K562 (cell line): ENCODE measurements at regions not wholly inside any gene's neighbourhood (a gene's known extent, or its start where the extent isn't known, plus 50 kb on each side); places are given as distances from the start of the nearest gene placed in this dataset.

Experiments
- ATAC-seq: fragments of 200-7000 bp; cut with Tn5 transposase; 3 replicates; pipeline ENCODE4 v1.9.1; 2020; ENCODE audit warnings: moderate library complexity
- BruUV-seq: library from RNA; stranded (reverse); fragments of 400-500 nt; replicated peaks from 2 replicates; lab custom pipeline; 2021; lab: Mats Ljungman, UMichigan
- CTCF ChIA-PET: fragments of 300-600 bp; formaldehyde crosslinking; extraction: SDS; loops from one replicate; lab custom pipeline; 2021; ENCODE audit warnings: low intra/inter-chr PET ratio; lab: Yijun Ruan, JAX
- POLR2A ChIA-PET: fragments of 300-600, 350-650 bp; sonication (Branson Sonifier 250); formaldehyde crosslinking; extraction: SDS; loops from one replicate; lab custom pipeline; 2021; ENCODE audit warnings: antibody characterized with exemption, inconsistent platforms; lab: Yijun Ruan, JAX
- DNase-seq, 4 experiments: peaks; one replicate each; pipeline versions ENCODE4 v3.0.0 to v3.0.0-alpha.2; 2011 to 2018; ENCODE audit warnings: low spot score in 3 of 4, mixed read lengths in 3 of 4; ENCODE audit errors: extremely low read depth in 1 of 4
- FAIRE-seq: peaks from 2 replicates; lab custom pipeline; 2011; peaks lifted over from hg19 to GRCh38; lab: Jason Lieb, UNC
- H2AFZ ChIP-seq: 2 replicates; pipeline ENCODE4 v1.6.0; 2011; ENCODE audit warnings: low read depth, low read length, control low read depth, inconsistent platforms
- H3K27ac ChIP-seq: fragments of 200-600 bp; 3 replicates; pipeline ENCODE4 v1.8.0; 2011; ENCODE audit warnings: low read depth, mild to moderate bottlenecking, control low read depth, inconsistent platforms, low read length, moderate library complexity, mixed read lengths; ENCODE audit errors: extremely low read depth
- H3K27me3 ChIP-seq, 2 experiments: fragments of 300-600 bp in 1 of 2; 2 replicates in 1 of 2; 3 replicates in 1 of 2; pipeline versions ENCODE4 v1.6.0 to v1.8.0; 2011; ENCODE audit warnings: inconsistent platforms in 2 of 2, low read length in 2 of 2, mild to moderate bottlenecking in 1 of 2, mixed read lengths in 1 of 2, moderate library complexity in 1 of 2; ENCODE audit not compliant: control insufficient read depth in 2 of 2, insufficient read depth in 2 of 2
- H3K36me3 ChIP-seq: fragments of 300-600 bp; 3 replicates; pipeline ENCODE4 v1.8.0; 2011; ENCODE audit warnings: mild to moderate bottlenecking, low read length, inconsistent platforms; ENCODE audit not compliant: control insufficient read depth, insufficient read depth
- H3K4me1 ChIP-seq, 2 experiments: fragments of 200-600 bp in 1 of 2; replicated peaks in 1 of 2; 2 replicates in 1 of 2; 3 replicates in 1 of 2; pipeline versions ENCODE4 v1.5.1 to v1.8.0; 2011; ENCODE audit warnings: inconsistent platforms in 2 of 2, low read length in 2 of 2, mild to moderate bottlenecking in 1 of 2, mixed read lengths in 1 of 2, moderate library complexity in 1 of 2; ENCODE audit not compliant: control insufficient read depth in 2 of 2, insufficient read depth in 2 of 2
- H3K4me2 ChIP-seq: 2 replicates; pipeline ENCODE4 v1.6.1; 2011; ENCODE audit warnings: low read length, control low read depth, inconsistent platforms, mixed read lengths; ENCODE audit not compliant: insufficient read depth
- H3K4me3 ChIP-seq: fragments of 200-600 bp; sonication (generic), shearing (Covaris generic); 2 replicates; pipeline ENCODE4 v1.5.1; 2016; ENCODE audit warnings: control low read depth, inconsistent platforms
- H3K79me2 ChIP-seq: fragments of 200-600 bp; 3 replicates; pipeline ENCODE4 v1.8.0; 2011; ENCODE audit warnings: low read length, inconsistent platforms; ENCODE audit not compliant: control insufficient read depth, insufficient read depth
- H3K9ac ChIP-seq, 2 experiments: 2 replicates each; pipeline versions ENCODE4 v1.6.0 to v1.6.1; 2011; ENCODE audit warnings: low read depth in 2 of 2, low read length in 2 of 2, control low read depth in 1 of 2, inconsistent platforms in 1 of 2, mild to moderate bottlenecking in 1 of 2, mixed read lengths in 1 of 2; ENCODE audit not compliant: insufficient read depth in 1 of 2
- H3K9me1 ChIP-seq: one replicate; pipeline ENCODE4 v1.6.0; 2011; ENCODE audit warnings: inconsistent platforms, mild to moderate bottlenecking, low read length, moderate library complexity; ENCODE audit not compliant: control insufficient read depth, insufficient read depth
- H3K9me3 ChIP-seq: replicated peaks from 2 replicates; pipeline ENCODE4 v1.5.1; 2011; ENCODE audit warnings: low read depth, low read length, inconsistent platforms; ENCODE audit not compliant: control insufficient read depth, insufficient read depth
- H4K20me1 ChIP-seq: replicated peaks from 2 replicates; pipeline ENCODE4 v1.6.1; 2011; ENCODE audit warnings: low read length, inconsistent platforms, mixed read lengths; ENCODE audit not compliant: control insufficient read depth, insufficient read depth
- ELF2 ChIP-seq: fragments of 250-450 bp; sonication (Bioruptor Pico); IDR thresholded peaks from 2 replicates; pipeline ENCODE4 v1.5.0; 2021; ENCODE audit warnings: mild to moderate bottlenecking
- EP400 ChIP-seq: fragments of 450-650 bp; IDR thresholded peaks from 2 replicates; pipeline ENCODE4 v1.6.1; 2017; ENCODE audit warnings: antibody characterized with exemption, mild to moderate bottlenecking, moderate library complexity
- GTF2E2 ChIP-seq: fragments of 200-800 bp; sonication (Bioruptor generic); IDR thresholded peaks from 2 replicates; pipeline ENCODE4 v1.6.1; 2016; ENCODE audit warnings: missing genetic modification characterization, missing compliant biosample characterization
- PCBP1 ChIP-seq: fragments of 200-400 bp; formaldehyde crosslinking; IDR thresholded peaks from 2 replicates; pipeline ENCODE4 v1.6.1; 2018; ENCODE audit warnings: mild to moderate bottlenecking, low read depth, low read length; ENCODE audit not compliant: poor library complexity, severe bottlenecking
- STAT5B ChIP-seq: fragments of 250-450 bp; sonication (Bioruptor Pico); IDR thresholded peaks from 2 replicates; pipeline ENCODE4 v1.8.0; 2021; ENCODE audit warnings: mild to moderate bottlenecking, inconsistent platforms
- TGIF2 ChIP-seq: sonication (generic); formaldehyde crosslinking; IDR thresholded peaks from 2 replicates; pipeline ENCODE4 v1.8.1; 2022; ENCODE audit warnings: mild to moderate bottlenecking, missing genetic modification reagents, moderate library complexity
- TOE1 ChIP-seq, 2 experiments: fragments of 450-650 bp in 1 of 2; sonication (generic) in 1 of 2; formaldehyde crosslinking in 1 of 2; IDR thresholded peaks; 2 replicates each; pipeline versions ENCODE4 v1.7.1 to v1.8.0; 2016 to 2022; ENCODE audit warnings: borderline replicate concordance in 2 of 2, mild to moderate bottlenecking in 2 of 2, antibody characterized with exemption in 1 of 2, inconsistent platforms in 1 of 2, low read depth in 1 of 2, missing genetic modification reagents in 1 of 2, moderate library complexity in 1 of 2
- ZBED1 ChIP-seq: IDR thresholded peaks from 2 replicates; pipeline ENCODE4 v1.6.1; 2014
- ZNF311 ChIP-seq: fragments of 250-450 bp; sonication (Bioruptor Pico); IDR thresholded peaks from 2 replicates; pipeline ENCODE4 v1.4.0; 2020; ENCODE audit warnings: mild to moderate bottlenecking, moderate library complexity
- ZNF589 ChIP-seq: fragments of 200-800 bp; sonication (Bioruptor generic); IDR thresholded peaks from 2 replicates; pipeline ENCODE4 v1.6.1; 2016; ENCODE audit warnings: low read depth, missing genetic modification characterization, missing compliant biosample characterization
- WGBS: fragments of 100-300 bp; shearing (Covaris generic); methylation state at CpG from one replicate; pipeline ENCODE4 v1.1.6; 2016; ENCODE audit warnings: low coverage, mixed read lengths; ENCODE audit not compliant: insufficient coverage; ENCODE audit errors: missing lambda C conversion rate; 5-methylcytosine and 5-hydroxymethylcytosine counted together
- in situ Hi-C: fragments of 300-500 bp; cut with MboI; formaldehyde crosslinking; loops from 4 replicates; pipeline ENCODE4 v1.15.0; 2018; ENCODE audit warnings: inconsistent platforms, mixed read lengths
- intact Hi-C: fragments of 100-400 bp; cut with micrococcal nuclease; formaldehyde crosslinking; loops from 2 replicates; pipeline ENCODE4 v1.14.2; 2022
- TF ChIP-seq, protein P1 (sequence below): fragments of 450-650 bp; IDR thresholded peaks from 2 replicates; pipeline ENCODE4 v1.6.1; 2017; ENCODE audit warnings: antibody characterized with exemption
- TF ChIP-seq, protein P2 (sequence below), 2 experiments: fragments of 450-650 bp; IDR thresholded peaks; 2 replicates each; pipeline ENCODE4 v1.6.1; 2016
- TF ChIP-seq, protein P3 (sequence below): sonication (generic); formaldehyde crosslinking; IDR thresholded peaks from 2 replicates; pipeline ENCODE4 v1.8.0; 2022; ENCODE audit warnings: missing genetic modification reagents, mild to moderate bottlenecking, borderline replicate concordance
- TF ChIP-seq, protein P4 (sequence below), 2 experiments: fragments of 450-650 bp in 1 of 2; sonication (generic) in 1 of 2; formaldehyde crosslinking; conservative IDR thresholded peaks; 2 replicates each; pipeline versions ENCODE4 v1.4.0 to v1.8.1; 2020 to 2022; ENCODE audit warnings: mild to moderate bottlenecking in 1 of 2, missing genetic modification reagents in 1 of 2
- TF ChIP-seq, protein P5 (sequence below): fragments of 250-450 bp; sonication (Bioruptor Pico); IDR thresholded peaks from 2 replicates; pipeline ENCODE4 v1.6.1; 2021; ENCODE audit warnings: mild to moderate bottlenecking

DNA sequence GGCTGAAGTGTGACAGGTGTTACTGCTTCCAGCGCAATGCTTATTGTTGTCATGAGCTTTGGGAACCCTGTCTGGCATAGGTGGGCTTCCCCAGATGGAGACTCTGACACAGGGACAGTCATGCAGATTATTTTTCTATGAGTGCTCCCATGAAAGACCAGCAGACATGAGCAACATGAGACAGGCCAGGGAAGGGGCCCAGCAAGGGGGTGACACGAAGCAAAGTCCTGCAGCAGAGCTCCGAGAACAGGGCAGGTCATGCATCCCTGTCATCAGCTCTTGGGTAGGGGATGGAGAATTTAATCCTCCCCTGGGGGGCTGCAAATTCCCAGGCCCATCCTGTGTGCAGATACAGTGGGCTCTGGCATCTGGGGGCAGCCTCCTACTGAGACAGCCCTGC lies 77.4 kb downstream of the CTAGE1 start:
- whole genome bisulfite sequencing: 0% methylated on average over 3 of the region's 3 CpGs
- Histone ChIP-seq H3K4me1 (no peaks in the 10 kb centered on the region), H3K27ac (no peak overlapping the region), H3K9me1 (no peaks in the 10 kb centered on the region), H3K9ac (no peak overlapping the region), H3K27me3 (peaks cover 0 to 20% of the 10 kb centered on the region in 2 experiments; a peak in 1 of 5 replicates), H3K9me3 (no peaks in the 10 kb centered on the region), H3K36me3 (no peaks in the 10 kb centered on the region), H4K20me1 (peaks cover 5% of the 10 kb centered on the region; the same call in 1 of the 2 replicates), H3K4me3 (no peak overlapping the region), H3K4me2 (no peak overlapping the region), H2AFZ (no peak overlapping the region), H3K79me2 (no peaks in the 10 kb centered on the region)
- FAIRE-seq (no peak), ATAC-seq (no peak), DNase-seq (no peak)
- TF ChIP-seq, protein P1, sequence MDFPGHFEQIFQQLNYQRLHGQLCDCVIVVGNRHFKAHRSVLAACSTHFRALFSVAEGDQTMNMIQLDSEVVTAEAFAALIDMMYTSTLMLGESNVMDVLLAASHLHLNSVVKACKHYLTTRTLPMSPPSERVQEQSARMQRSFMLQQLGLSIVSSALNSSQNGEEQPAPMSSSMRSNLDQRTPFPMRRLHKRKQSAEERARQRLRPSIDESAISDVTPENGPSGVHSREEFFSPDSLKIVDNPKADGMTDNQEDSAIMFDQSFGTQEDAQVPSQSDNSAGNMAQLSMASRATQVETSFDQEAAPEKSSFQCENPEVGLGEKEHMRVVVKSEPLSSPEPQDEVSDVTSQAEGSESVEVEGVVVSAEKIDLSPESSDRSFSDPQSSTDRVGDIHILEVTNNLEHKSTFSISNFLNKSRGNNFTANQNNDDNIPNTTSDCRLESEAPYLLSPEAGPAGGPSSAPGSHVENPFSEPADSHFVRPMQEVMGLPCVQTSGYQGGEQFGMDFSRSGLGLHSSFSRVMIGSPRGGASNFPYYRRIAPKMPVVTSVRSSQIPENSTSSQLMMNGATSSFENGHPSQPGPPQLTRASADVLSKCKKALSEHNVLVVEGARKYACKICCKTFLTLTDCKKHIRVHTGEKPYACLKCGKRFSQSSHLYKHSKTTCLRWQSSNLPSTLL: no peak
- TF ChIP-seq ZNF311 (no peak), GTF2E2 (tag) (no peak), PCBP1 (no peak), STAT5B (no peak), ZNF589 (CRISPR knock-in tag) (no peak), ZBED1 (no peak), EP400 (no peak), TGIF2 (CRISPR knock-in tag) (no peak), TOE1 (IDR thresholded peaks at IDR 0.05; ENCODE audit: borderline replicate concordance) (no peak), TOE1 (CRISPR knock-in tag; IDR thresholded peaks at IDR 0.05; ENCODE audit: borderline replicate concordance, low read depth) (no peak), ELF2 (CRISPR knock-in tag) (no peak)
- TF ChIP-seq, protein P2, sequence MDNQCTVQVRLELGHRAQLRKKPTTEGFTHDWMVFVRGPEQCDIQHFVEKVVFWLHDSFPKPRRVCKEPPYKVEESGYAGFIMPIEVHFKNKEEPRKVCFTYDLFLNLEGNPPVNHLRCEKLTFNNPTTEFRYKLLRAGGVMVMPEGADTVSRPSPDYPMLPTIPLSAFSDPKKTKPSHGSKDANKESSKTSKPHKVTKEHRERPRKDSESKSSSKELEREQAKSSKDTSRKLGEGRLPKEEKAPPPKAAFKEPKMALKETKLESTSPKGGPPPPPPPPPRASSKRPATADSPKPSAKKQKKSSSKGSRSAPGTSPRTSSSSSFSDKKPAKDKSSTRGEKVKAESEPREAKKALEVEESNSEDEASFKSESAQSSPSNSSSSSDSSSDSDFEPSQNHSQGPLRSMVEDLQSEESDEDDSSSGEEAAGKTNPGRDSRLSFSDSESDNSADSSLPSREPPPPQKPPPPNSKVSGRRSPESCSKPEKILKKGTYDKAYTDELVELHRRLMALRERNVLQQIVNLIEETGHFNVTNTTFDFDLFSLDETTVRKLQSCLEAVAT (IDR thresholded peaks at IDR 0.05): no peak
- TF ChIP-seq, protein P3, sequence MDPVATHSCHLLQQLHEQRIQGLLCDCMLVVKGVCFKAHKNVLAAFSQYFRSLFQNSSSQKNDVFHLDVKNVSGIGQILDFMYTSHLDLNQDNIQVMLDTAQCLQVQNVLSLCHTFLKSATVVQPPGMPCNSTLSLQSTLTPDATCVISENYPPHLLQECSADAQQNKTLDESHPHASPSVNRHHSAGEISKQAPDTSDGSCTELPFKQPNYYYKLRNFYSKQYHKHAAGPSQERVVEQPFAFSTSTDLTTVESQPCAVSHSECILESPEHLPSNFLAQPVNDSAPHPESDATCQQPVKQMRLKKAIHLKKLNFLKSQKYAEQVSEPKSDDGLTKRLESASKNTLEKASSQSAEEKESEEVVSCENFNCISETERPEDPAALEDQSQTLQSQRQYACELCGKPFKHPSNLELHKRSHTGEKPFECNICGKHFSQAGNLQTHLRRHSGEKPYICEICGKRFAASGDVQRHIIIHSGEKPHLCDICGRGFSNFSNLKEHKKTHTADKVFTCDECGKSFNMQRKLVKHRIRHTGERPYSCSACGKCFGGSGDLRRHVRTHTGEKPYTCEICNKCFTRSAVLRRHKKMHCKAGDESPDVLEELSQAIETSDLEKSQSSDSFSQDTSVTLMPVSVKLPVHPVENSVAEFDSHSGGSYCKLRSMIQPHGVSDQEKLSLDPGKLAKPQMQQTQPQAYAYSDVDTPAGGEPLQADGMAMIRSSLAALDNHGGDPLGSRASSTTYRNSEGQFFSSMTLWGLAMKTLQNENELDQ (CRISPR knock-in tag): no peak
- TF ChIP-seq, protein P4, sequence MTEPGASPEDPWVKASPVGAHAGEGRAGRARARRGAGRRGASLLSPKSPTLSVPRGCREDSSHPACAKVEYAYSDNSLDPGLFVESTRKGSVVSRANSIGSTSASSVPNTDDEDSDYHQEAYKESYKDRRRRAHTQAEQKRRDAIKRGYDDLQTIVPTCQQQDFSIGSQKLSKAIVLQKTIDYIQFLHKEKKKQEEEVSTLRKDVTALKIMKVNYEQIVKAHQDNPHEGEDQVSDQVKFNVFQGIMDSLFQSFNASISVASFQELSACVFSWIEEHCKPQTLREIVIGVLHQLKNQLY (CRISPR knock-in tag; conservative IDR thresholded peaks at IDR 0.05): no peak
- TF ChIP-seq, protein P5, sequence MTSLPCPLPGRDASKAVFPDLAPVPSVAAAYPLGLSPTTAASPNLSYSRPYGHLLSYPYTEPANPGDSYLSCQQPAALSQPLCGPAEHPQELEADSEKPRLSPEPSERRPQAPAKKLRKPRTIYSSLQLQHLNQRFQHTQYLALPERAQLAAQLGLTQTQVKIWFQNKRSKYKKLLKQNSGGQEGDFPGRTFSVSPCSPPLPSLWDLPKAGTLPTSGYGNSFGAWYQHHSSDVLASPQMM (CRISPR knock-in tag): no peak
- CTCF ChIA-PET: no interaction called here
- no TSS peak for BruUV-seq
- in situ Hi-C loops: no loop called here
- POLR2A ChIA-PET: no interaction called here
- intact Hi-C loops: no loop called here
